GM20000 (cell line): ENCODE measurements at regions not wholly inside any gene's neighbourhood (a gene's known extent, or its start where the extent isn't known, plus 50 kb on each side); places are given as distances from the start of the nearest gene placed in this dataset.

ENCODE experiments used
- DNase-seq: peaks from one replicate; pipeline ENCODE4 v3.0.0; 2012; ENCODE audit warnings: low spot score
- TF ChIP-seq, protein P1 (sequence below): IDR thresholded peaks from 2 replicates; pipeline ENCODE4 v1.5.1; 2012; ENCODE audit warnings: mild to moderate bottlenecking, control low read depth; ENCODE audit errors: extremely low read depth, missing control alignments

GRCh38 chrX:149365552-149365951, 139.6 kb downstream of the IDS start:
- DNase-seq = no peak
- TF ChIP-seq, protein P1, sequence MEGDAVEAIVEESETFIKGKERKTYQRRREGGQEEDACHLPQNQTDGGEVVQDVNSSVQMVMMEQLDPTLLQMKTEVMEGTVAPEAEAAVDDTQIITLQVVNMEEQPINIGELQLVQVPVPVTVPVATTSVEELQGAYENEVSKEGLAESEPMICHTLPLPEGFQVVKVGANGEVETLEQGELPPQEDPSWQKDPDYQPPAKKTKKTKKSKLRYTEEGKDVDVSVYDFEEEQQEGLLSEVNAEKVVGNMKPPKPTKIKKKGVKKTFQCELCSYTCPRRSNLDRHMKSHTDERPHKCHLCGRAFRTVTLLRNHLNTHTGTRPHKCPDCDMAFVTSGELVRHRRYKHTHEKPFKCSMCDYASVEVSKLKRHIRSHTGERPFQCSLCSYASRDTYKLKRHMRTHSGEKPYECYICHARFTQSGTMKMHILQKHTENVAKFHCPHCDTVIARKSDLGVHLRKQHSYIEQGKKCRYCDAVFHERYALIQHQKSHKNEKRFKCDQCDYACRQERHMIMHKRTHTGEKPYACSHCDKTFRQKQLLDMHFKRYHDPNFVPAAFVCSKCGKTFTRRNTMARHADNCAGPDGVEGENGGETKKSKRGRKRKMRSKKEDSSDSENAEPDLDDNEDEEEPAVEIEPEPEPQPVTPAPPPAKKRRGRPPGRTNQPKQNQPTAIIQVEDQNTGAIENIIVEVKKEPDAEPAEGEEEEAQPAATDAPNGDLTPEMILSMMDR = no peak

DNA sequence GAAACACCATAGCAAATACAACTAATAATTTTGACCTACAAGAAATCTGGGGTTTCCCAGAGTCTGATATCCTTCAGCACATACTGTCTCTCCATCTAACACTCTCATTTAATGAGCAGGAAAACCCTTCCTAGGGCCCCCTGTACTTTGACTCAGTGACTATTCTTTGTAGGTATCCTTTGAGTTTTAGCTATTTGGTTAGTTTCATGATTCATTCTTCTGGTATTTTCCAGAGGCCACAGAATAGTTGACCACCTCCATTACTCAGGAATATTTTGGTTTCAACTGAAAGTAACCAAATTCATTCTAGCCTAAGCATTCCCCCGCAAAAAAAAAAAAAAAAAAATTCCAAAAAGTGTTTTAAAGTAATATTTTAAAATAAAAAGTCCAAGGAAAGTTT, 140.0 kb downstream of the IDS start:
- no peak for DNase-seq

GRCh38 chrX:149363965-149364364, 141.1 kb downstream of the IDS start:
- no peak for DNase-seq
- TF ChIP-seq, protein P1 = no peak

More for the DNA sequence above, 140.0 kb downstream of the IDS start:
- TF ChIP-seq, protein P1 = no peak

- no peak for DNase-seq
- TF ChIP-seq, protein P1 = no peak
Observed at GRCh38 chrX:149346306-149346705, 158.8 kb downstream of the IDS start.

GRCh38 chrX:149322316-149322715, 182.8 kb downstream of the IDS start:
- no peak for DNase-seq

GRCh38 chrX:149313871-149314371, 191.2 kb downstream of the IDS start:
- TF ChIP-seq, protein P1 = no peak
- DNase-seq = no peak

More at GRCh38 chrX:149322316-149322715, 182.8 kb downstream of the IDS start:
- TF ChIP-seq, protein P1 = no peak

DNA sequence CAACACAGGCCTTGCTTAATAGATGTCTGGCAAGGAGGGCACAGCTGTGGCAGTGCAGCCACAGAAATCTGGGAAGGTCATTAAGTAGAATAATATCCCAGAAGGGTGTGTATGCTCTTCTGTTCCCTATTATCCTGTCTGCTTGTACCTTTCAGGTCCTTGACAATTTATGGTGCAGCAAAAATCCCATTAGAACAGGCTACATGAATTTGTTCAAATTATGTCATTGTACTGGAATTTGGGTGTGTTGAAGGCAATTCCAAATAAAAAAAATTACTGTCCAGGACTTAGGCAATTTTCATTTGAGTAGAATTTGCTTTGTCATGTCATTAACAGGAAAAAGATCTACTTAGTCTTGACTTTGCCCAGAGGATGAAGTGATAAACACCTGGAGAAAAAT, 192.1 kb downstream of the IDS start:
- DNase-seq = no peak
- TF ChIP-seq, protein P1 = no peak

- DNase-seq = no peak
- TF ChIP-seq, protein P1 = no peak
Observed at GRCh38 chrX:149312097-149312496, 193.0 kb downstream of the IDS start.
